Upper lobe of left lung (tissue), 6 donors: ENCODE measurements at regions not wholly inside any gene's neighbourhood (a gene's known extent, or its start where the extent isn't known, plus 50 kb on each side); places are given as distances from the start of the nearest gene placed in this dataset.
"Not testable (repeated sequence)": the region's sequence is repeated elsewhere in the genome, so short reads cannot be mapped to it uniquely, and the experiment has no call there.

Experiments
- ATAC-seq, 2 donors: fragments of 200-7000 bp; cut with Tn5 transposase; one replicate each; pipeline ENCODE4 v1.9.1; 2022; ENCODE audit warnings: mild to moderate bottlenecking in 2 of 2, moderate library complexity in 2 of 2; ENCODE audit not compliant: low FRiP score in 2 of 2
- DNase-seq, 2 donors: peaks; one replicate each; pipeline ENCODE4 v3.0.0-alpha.2; 2019 to 2020
- H3K27ac ChIP-seq, 4 donors: fragments of 200-600 bp; sonication (generic); one replicate each; pipeline ENCODE4 v1.5.1; 2016 to 2019
- H3K27me3 ChIP-seq, 4 donors: fragments of 200-600 bp; sonication (generic); one replicate each; pipeline ENCODE4 v1.5.1; 2017 to 2019
- H3K36me3 ChIP-seq, 4 donors: fragments of 200-600 bp; sonication (generic); one replicate each; pipeline ENCODE4 v1.5.1; 2016 to 2019
- H3K4me1 ChIP-seq, 4 donors: fragments of 200-600 bp; sonication (generic); one replicate each; pipeline ENCODE4 v1.5.1; 2018 to 2019
- H3K4me3 ChIP-seq, 4 donors: fragments of 200-600 bp; sonication (generic); one replicate each; pipeline ENCODE4 v1.5.1; 2017 to 2019; ENCODE audit warnings: mild to moderate bottlenecking in 2 of 4, moderate library complexity in 1 of 4
- H3K9me3 ChIP-seq, 4 donors: fragments of 200-600 bp; sonication (generic); one replicate each; pipeline ENCODE4 v1.5.1; 2018 to 2019
- EP300 ChIP-seq, 4 donors: sonication (generic); formaldehyde crosslinking; IDR thresholded peaks; one replicate each; pipeline ENCODE4 v1.5.1; 2017; ENCODE audit warnings: antibody characterized with exemption in 4 of 4, control low read depth in 2 of 4
- POLR2A ChIP-seq, 4 donors: fragments of 450-650 bp; IDR thresholded peaks; one replicate each; pipeline ENCODE4 v1.5.1; 2016 to 2017; ENCODE audit warnings: antibody characterized with exemption in 4 of 4, mild to moderate bottlenecking in 2 of 4
- POLR2AphosphoS5 ChIP-seq, 2 donors: sonication (generic); formaldehyde crosslinking; IDR thresholded peaks; one replicate each; pipeline ENCODE4 v1.5.1; 2017; ENCODE audit warnings: antibody characterized with exemption in 2 of 2
- WGBS, 2 donors: methylation state at CpG; one replicate each; pipeline ENCODE4 v1.1.5; 2017 to 2018; 5-methylcytosine and 5-hydroxymethylcytosine counted together
- TF ChIP-seq, protein P1 (sequence below), 6 experiments: fragments of 450-650 bp in 4 of 6; fragments of 200-600 bp in 2 of 6; sonication (generic) in 2 of 6; IDR thresholded peaks; one replicate each; pipeline ENCODE4 v1.5.1; 2016 to 2019; ENCODE audit warnings: antibody characterized with exemption in 6 of 6
- donor health status: DM: no; HTN: no; CAD: no; lungs with moderate emphysema.
- donor health status: DM: no; HTN: yes; CAD: no; lungs with severe emphysema.

DNA sequence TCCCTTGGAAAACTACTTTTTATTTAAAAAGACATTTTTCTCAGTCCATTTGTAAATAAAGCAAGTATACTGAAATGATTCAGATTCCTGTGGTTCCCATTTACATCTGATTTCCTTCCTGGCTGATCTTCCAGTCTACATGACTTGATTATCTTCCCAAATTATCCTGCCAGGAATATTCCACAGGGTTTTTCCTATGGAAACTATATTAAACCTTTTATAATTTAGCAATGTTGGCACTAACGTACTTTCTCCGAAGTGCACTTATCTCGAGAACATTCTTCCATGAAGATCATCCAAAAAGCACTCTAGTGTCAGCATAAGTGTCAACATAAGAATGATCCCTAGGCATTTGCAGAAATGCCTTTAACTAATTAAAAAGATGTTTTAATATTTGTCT is 347.7 kb upstream of the KIF2B start:
- Histone ChIP-seq H3K36me3 (no peaks in the 10 kb centered on the region), H3K27ac (no peak overlapping the region), H3K4me3 (no peak overlapping the region), H3K9me3 (no peaks in the 10 kb centered on the region), H3K27me3 (no peaks in the 10 kb centered on the region), H3K4me1 (no peaks in the 10 kb centered on the region)
- WGBS, 2 donors, result 68 to 76% methylated on average over 3 of the region's 3 CpGs
- TF ChIP-seq, protein P1, sequence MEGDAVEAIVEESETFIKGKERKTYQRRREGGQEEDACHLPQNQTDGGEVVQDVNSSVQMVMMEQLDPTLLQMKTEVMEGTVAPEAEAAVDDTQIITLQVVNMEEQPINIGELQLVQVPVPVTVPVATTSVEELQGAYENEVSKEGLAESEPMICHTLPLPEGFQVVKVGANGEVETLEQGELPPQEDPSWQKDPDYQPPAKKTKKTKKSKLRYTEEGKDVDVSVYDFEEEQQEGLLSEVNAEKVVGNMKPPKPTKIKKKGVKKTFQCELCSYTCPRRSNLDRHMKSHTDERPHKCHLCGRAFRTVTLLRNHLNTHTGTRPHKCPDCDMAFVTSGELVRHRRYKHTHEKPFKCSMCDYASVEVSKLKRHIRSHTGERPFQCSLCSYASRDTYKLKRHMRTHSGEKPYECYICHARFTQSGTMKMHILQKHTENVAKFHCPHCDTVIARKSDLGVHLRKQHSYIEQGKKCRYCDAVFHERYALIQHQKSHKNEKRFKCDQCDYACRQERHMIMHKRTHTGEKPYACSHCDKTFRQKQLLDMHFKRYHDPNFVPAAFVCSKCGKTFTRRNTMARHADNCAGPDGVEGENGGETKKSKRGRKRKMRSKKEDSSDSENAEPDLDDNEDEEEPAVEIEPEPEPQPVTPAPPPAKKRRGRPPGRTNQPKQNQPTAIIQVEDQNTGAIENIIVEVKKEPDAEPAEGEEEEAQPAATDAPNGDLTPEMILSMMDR (IDR thresholded peaks at IDR 0.05), result no peak
- TF ChIP-seq POLR2A (IDR thresholded peaks at IDR 0.05), result no peak
- TF ChIP-seq EP300 (IDR thresholded peaks at IDR 0.05), result no peak
- TF ChIP-seq POLR2AphosphoS5 (IDR thresholded peaks at IDR 0.05), result no peak
- ATAC-seq (no peak), DNase-seq (no peak)

DNA sequence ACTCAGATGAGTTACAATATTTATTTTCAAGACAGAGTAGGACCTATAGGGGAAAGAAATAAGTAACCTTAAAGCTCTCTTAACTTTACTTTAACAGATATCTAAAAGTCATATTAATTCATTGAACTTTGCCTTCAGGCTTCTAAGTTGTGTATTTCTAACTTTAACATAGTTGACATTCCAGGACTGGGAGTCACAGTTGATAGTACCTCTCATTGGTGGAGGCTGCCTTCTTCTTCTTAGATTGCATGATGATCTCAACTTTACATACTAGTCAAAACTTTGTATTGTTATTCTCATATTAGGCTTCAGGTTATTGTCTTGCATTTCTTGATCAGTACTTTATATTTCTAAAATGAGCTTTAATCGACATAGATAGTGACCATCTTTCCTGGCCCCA is 350.1 kb upstream of the KIF2B start:
- H3K27me3 ChIP-seq, result no peaks in the 10 kb centered on the region
- H3K27ac ChIP-seq, result no peak overlapping the region
- no peaks in the 10 kb centered on the region for H3K36me3 ChIP-seq
- H3K4me1 ChIP-seq, result no peaks in the 10 kb centered on the region
- no peak overlapping the region for H3K4me3 ChIP-seq
- TF ChIP-seq, protein P1 (IDR thresholded peaks at IDR 0.05), result no peak
- TF ChIP-seq EP300 (IDR thresholded peaks at IDR 0.05), result no peak
- TF ChIP-seq POLR2A (IDR thresholded peaks at IDR 0.05), result no peak
- no peak for TF ChIP-seq POLR2AphosphoS5 (IDR thresholded peaks at IDR 0.05)
- DNase-seq, result no peak
- 89 to 93% methylated on average over 1 of the region's 1 CpG for WGBS, 2 donors
- no peak for ATAC-seq
- no peaks in the 10 kb centered on the region for H3K9me3 ChIP-seq

- ATAC-seq (no peak), DNase-seq (no peak)
- TF ChIP-seq, protein P1 (IDR thresholded peaks at IDR 0.05), result no peak
- TF ChIP-seq POLR2A (IDR thresholded peaks at IDR 0.05), result no peak
- TF ChIP-seq EP300 (IDR thresholded peaks at IDR 0.05), result no peak
- TF ChIP-seq POLR2AphosphoS5 (IDR thresholded peaks at IDR 0.05), result no peak
- H3K4me1 ChIP-seq, result no peaks in the 10 kb centered on the region
- no peaks in the 10 kb centered on the region for H3K9me3 ChIP-seq
- H3K27me3 ChIP-seq, result no peaks in the 10 kb centered on the region
- 89 to 91% methylated on average over 7 of the region's 7 CpGs for WGBS, 2 donors
- H3K36me3 ChIP-seq, result no peaks in the 10 kb centered on the region
- H3K4me3 ChIP-seq, result no peak overlapping the region
- no peak overlapping the region for H3K27ac ChIP-seq
Measured at GRCh38 chr17:53471514-53471913, 351.2 kb upstream of the KIF2B start.

- Histone ChIP-seq H3K9me3 (no peaks in the 10 kb centered on the region), H3K27me3 (no peaks in the 10 kb centered on the region), H3K4me1 (no peaks in the 10 kb centered on the region), H3K4me3 (no peak overlapping the region), H3K27ac (no peak overlapping the region), H3K36me3 (no peaks in the 10 kb centered on the region)
- 43 to 44% methylated on average over 1 of the region's 1 CpG for WGBS, 2 donors
- ATAC-seq (no peak), DNase-seq (no peak)
- TF ChIP-seq POLR2A (IDR thresholded peaks at IDR 0.05) (no peak), EP300 (IDR thresholded peaks at IDR 0.05) (no peak), POLR2AphosphoS5 (IDR thresholded peaks at IDR 0.05) (no peak)
- TF ChIP-seq, protein P1 (IDR thresholded peaks at IDR 0.05), result no peak
Measured at GRCh38 chr17:53470626-53471025, 352.1 kb upstream of the KIF2B start.

GRCh38 chr17:53466733-53467132 is 356.0 kb upstream of the KIF2B start:
- H3K9me3 ChIP-seq, result no peaks in the 10 kb centered on the region
- no peaks in the 10 kb centered on the region for H3K36me3 ChIP-seq
- no peaks in the 10 kb centered on the region for H3K4me1 ChIP-seq
- H3K27ac ChIP-seq, result no peak overlapping the region
- TF ChIP-seq EP300 (IDR thresholded peaks at IDR 0.05) (no peak), POLR2AphosphoS5 (IDR thresholded peaks at IDR 0.05) (no peak), POLR2A (IDR thresholded peaks at IDR 0.05) (no peak)
- TF ChIP-seq, protein P1 (IDR thresholded peaks at IDR 0.05), result no peak
- H3K4me3 ChIP-seq, result no peak overlapping the region
- DNase-seq (no peak), ATAC-seq (no peak)
- no peaks in the 10 kb centered on the region for H3K27me3 ChIP-seq

DNA sequence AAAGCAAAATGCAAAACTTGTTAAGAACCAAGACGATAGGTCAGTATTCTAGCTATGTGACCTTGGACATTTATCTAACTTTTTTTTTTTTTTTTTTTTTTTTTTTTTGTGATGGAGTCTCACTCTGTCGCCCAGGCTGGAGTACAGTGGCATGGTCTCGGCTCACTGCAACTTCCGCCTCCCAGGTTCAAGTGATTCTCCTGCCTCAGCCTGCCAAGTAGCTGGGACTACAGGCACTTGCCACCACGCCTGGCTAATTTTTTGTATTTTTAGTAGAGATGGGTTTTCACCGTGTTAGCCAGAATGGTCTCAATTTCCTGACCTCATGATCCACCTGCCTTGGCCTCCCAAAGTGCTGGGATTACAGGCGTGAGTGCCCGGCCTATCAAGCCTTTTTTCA is 358.3 kb upstream of the KIF2B start:
- H3K4me1 ChIP-seq, H3K36me3 ChIP-seq, H3K27me3 ChIP-seq, H3K9me3 ChIP-seq, DNase-seq, H3K27ac ChIP-seq, H3K4me3 ChIP-seq, ATAC-seq: not testable (repeated sequence)
- 88 to 92% methylated on average over 8 of the region's 8 CpGs for WGBS, 2 donors
